T-cell (primary cell): ENCODE measurements at regions not wholly inside any gene's neighbourhood (a gene's known extent, or its start where the extent isn't known, plus 50 kb on each side); places are given as distances from the start of the nearest gene placed in this dataset.
"Not testable (repeated sequence)": the region's sequence is repeated elsewhere in the genome, so short reads cannot be mapped to it uniquely, and the experiment has no call there.

Source experiments
- ATAC-seq, 4 experiments: fragments of 200-7000 bp in 3 of 4; fragments of 150-1000 bp in 1 of 4; cut with Tn5 transposase; replicated peaks in 1 of 4; 1 replicate in 3 of 4; 2 replicates in 1 of 4; pipeline ENCODE4 v1.10.0; 2021; ENCODE audit warnings: moderate library complexity in 3 of 4, mild to moderate bottlenecking in 2 of 4, moderate number of reproducible peaks in 1 of 4
- CTCF ChIA-PET, 2 donors: fragments of 300-600 bp; sonication (Branson Sonifier 250); formaldehyde crosslinking; loops; one replicate each; lab custom pipeline; 2022; ENCODE audit warnings: antibody characterized with exemption in 2 of 2; lab: Charles Lee
- POLR2A ChIA-PET, 2 donors: fragments of 300-600 bp; sonication (Branson Sonifier 250); formaldehyde crosslinking; loops; one replicate each; lab custom pipeline; 2022; ENCODE audit warnings: antibody characterized with exemption in 2 of 2; lab: Charles Lee
- DNase-seq, 35 experiments: peaks; one replicate each; pipeline versions ENCODE4 v3.0.0 to v3.0.0-alpha.2; 2013 to 2023
- H3K27ac ChIP-seq: one replicate; pipeline ENCODE4 v1.5.1; 2013; ENCODE audit warnings: low read length
- H3K27me3 ChIP-seq, 2 experiments: replicated peaks in 1 of 2; 1 replicate in 1 of 2; 2 replicates in 1 of 2; pipeline versions ENCODE4 v1.6.1 to v1.7.0; 2013; ENCODE audit warnings: low read length in 1 of 2, mixed read lengths in 1 of 2; ENCODE audit not compliant: control insufficient read depth in 2 of 2, insufficient read depth in 2 of 2; ENCODE audit errors: extremely low read depth in 1 of 2
- H3K36me3 ChIP-seq, 2 donors: 1 replicate in 1 of 2; 2 replicates in 1 of 2; pipeline versions ENCODE4 v1.6.1 to v1.7.0; 2013; ENCODE audit warnings: low read length in 1 of 2; ENCODE audit not compliant: control insufficient read depth in 2 of 2, insufficient read depth in 1 of 2; ENCODE audit errors: extremely low read depth in 1 of 2
- H3K4me1 ChIP-seq, 2 experiments: 1 replicate in 1 of 2; 2 replicates in 1 of 2; pipeline versions ENCODE4 v1.6.1 to v1.7.0; 2013; ENCODE audit warnings: low read length in 2 of 2, mixed read lengths in 1 of 2; ENCODE audit not compliant: insufficient read depth in 2 of 2, control insufficient read depth in 1 of 2; ENCODE audit errors: extremely low read depth in 1 of 2
- H3K4me3 ChIP-seq, 2 donors: 1 replicate in 1 of 2; 2 replicates in 1 of 2; pipeline versions ENCODE4 v1.5.1 to v1.7.0; 2013; ENCODE audit warnings: mild to moderate bottlenecking in 2 of 2, low read length in 1 of 2, moderate library complexity in 1 of 2; ENCODE audit not compliant: control insufficient read depth in 1 of 2; ENCODE audit errors: extremely low read depth in 1 of 2
- H3K9me3 ChIP-seq: 2 replicates; pipeline ENCODE4 v1.7.0; 2013
- H3K27ac Mint-ChIP-seq, 2 donors: one replicate each; pipeline ENCODE4 v1.8.0; 2020 to 2021; ENCODE audit warnings: mild to moderate bottlenecking in 2 of 2, mixed read lengths in 2 of 2
- H3K27me3 Mint-ChIP-seq, 2 donors: one replicate each; pipeline ENCODE4 v1.8.0; 2021 to 2022; ENCODE audit warnings: mixed read lengths in 2 of 2
- H3K36me3 Mint-ChIP-seq: one replicate; pipeline ENCODE4 v1.8.0; 2021; ENCODE audit warnings: mixed read lengths
- H3K4me1 Mint-ChIP-seq, 3 donors: one replicate each; pipeline ENCODE4 v1.8.0; 2020 to 2022; ENCODE audit warnings: mixed read lengths in 3 of 3, mild to moderate bottlenecking in 1 of 3
- H3K4me3 Mint-ChIP-seq, 3 donors: one replicate each; pipeline ENCODE4 v1.8.0; 2020 to 2022; ENCODE audit warnings: mild to moderate bottlenecking in 3 of 3, mixed read lengths in 3 of 3, moderate library complexity in 3 of 3
- H3K9me3 Mint-ChIP-seq, 3 donors: one replicate each; pipeline ENCODE4 v1.8.0; 2020 to 2022; ENCODE audit warnings: mixed read lengths in 3 of 3
- WGBS: methylation state at CpG from one replicate; pipeline ENCODE4 v1.1.5; 2013; ENCODE audit warnings: missing lambda C conversion rate; ENCODE audit not compliant: insufficient coverage; 5-methylcytosine and 5-hydroxymethylcytosine counted together

DNA sequence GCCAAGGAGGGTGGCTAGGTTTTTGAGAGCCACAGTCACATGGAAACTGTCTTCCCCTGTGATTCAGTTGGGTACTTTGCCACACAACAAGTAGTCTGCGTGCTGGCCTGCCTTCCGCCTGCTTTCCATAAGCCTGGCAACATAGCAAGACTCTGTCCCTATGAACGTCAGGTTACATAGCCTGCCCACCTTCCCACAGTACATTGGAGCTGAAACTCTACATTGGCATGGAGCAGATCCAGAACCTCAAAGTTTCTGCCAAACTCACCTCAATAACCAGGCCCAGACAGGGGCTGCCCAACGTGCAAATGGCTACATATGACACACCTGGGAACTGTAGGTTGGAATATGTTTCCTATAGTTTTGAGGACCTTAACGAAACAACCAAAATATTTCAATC, 140.6 kb upstream of the PRICKLE2 start:
- DNase-seq (no peak), ATAC-seq (no peak)
- Histone ChIP-seq H3K36me3 (no peaks in the 10 kb centered on the region), H3K27me3 (peaks cover 2% of the 10 kb centered on the region in 2 experiments), H3K9me3 (no peaks in the 10 kb centered on the region), H3K4me1 (no peaks in the 10 kb centered on the region), H3K4me3 (no peak overlapping the region), H3K27ac (no peak overlapping the region)
- H3K27me3 Mint-ChIP-seq, result peaks cover 3 to 12% of the 10 kb centered on the region in 2 donors
- H3K27ac Mint-ChIP-seq, result no peak overlapping the region
- ChIA-PET CTCF (no interaction called here), POLR2A (no interaction called here)
- no peaks in the 10 kb centered on the region for H3K4me1 Mint-ChIP-seq
- H3K4me3 Mint-ChIP-seq, result no peak overlapping the region
- H3K9me3 Mint-ChIP-seq, result peaks cover 0 to 3% (median 0%) of the 10 kb centered on the region in 3 donors
- no peaks in the 10 kb centered on the region for H3K36me3 Mint-ChIP-seq
- WGBS, result 100% methylated on average over 3 of the region's 5 CpGs

DNA sequence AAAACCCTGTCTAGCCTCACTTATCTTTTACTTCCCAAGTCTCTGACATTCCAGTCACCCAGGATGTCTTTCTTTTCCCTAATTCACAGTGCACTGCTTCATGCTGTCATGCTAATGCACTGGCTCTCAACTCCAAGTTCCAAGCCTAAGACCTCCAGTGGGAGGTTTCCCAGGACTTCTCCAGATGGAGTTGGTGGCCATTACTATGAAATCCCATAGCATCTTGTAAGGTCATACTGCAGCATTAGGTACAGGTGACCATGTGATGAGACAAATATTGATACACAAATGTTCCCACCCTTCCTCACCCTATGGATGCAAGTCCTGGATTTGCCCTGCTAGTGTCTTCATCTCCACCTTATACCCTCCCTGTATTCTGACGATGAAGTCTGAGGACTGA, 138.6 kb upstream of the PRICKLE2 start:
- ChIA-PET POLR2A (no interaction called here), CTCF (interaction anchor here in 1 of 2 donors (0.6 kb wide), 1 partner anchor 89 kb away, joined by 3 read pairs; no protein-coding TSS in a partner anchor)
- no peaks in the 10 kb centered on the region for H3K9me3 Mint-ChIP-seq
- H3K36me3 Mint-ChIP-seq, result no peaks in the 10 kb centered on the region
- H3K4me3 Mint-ChIP-seq, result no peak overlapping the region
- H3K27ac Mint-ChIP-seq, result no peak overlapping the region
- ATAC-seq (no peak), DNase-seq (no peak)
- Histone ChIP-seq H3K27me3 (peaks cover 0 to 3% of the 10 kb centered on the region in 2 experiments), H3K9me3 (no peaks in the 10 kb centered on the region), H3K36me3 (no peaks in the 10 kb centered on the region), H3K4me3 (no peak overlapping the region), H3K4me1 (no peaks in the 10 kb centered on the region), H3K27ac (no peak overlapping the region)
- WGBS, result no CpG with 5 or more reads among the region's 1 CpG
- peaks cover 3 to 7% of the 10 kb centered on the region in 2 donors for H3K27me3 Mint-ChIP-seq
- H3K4me1 Mint-ChIP-seq, result no peaks in the 10 kb centered on the region

DNA sequence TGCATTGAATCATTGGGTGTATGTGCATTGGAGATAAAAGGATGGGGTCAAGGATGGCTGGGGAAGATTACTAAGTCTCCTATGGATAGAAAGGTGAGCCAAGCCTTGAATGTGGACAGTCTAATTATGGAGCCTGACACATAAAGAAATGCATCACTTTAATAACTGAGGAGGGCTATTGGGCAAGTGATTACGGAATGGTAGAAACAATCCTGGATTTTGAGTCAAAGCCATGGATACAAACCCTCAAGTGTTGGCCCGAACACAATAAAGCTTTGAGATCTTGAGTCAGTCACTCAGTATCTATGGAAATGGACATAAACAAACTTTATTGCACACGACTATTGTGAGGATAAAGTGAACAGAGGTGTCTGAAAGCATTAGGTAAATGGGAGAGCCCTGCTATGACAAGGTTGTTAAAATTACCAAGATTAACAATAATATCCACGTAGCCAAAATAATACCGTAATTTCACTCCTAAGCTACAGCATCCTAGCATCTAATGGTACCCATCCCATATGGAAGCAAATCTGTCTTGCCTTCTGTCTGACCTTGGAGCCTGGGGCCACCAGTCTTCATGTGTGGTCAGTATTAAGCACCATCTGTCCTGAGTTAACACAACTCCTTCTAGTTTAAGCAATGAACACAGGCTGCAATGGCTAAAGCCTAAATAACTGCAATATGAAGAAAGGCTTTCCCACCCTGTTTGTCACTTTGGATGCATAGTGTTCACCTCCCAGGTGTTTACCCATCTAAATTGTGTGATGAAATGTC, 136.9 kb upstream of the PRICKLE2 start:
- 100% methylated on average over 2 of the region's 5 CpGs for WGBS
- Histone ChIP-seq H3K27me3 (peaks cover 0 to 5% of the 10 kb centered on the region in 2 experiments), H3K9me3 (no peaks in the 10 kb centered on the region), H3K4me1 (no peaks in the 10 kb centered on the region), H3K36me3 (no peaks in the 10 kb centered on the region), H3K4me3 (no peak overlapping the region), H3K27ac (no peak overlapping the region)
- ChIA-PET POLR2A (no interaction called here), CTCF (no interaction called here)
- DNase-seq (no peak), ATAC-seq (no peak)
- Mint-ChIP-seq H3K36me3 (no peaks in the 10 kb centered on the region), H3K27me3 (peaks cover 2 to 6% of the 10 kb centered on the region in 2 donors), H3K4me1 (no peaks in the 10 kb centered on the region), H3K9me3 (no peaks in the 10 kb centered on the region), H3K4me3 (no peak overlapping the region), H3K27ac (no peak overlapping the region)

DNA sequence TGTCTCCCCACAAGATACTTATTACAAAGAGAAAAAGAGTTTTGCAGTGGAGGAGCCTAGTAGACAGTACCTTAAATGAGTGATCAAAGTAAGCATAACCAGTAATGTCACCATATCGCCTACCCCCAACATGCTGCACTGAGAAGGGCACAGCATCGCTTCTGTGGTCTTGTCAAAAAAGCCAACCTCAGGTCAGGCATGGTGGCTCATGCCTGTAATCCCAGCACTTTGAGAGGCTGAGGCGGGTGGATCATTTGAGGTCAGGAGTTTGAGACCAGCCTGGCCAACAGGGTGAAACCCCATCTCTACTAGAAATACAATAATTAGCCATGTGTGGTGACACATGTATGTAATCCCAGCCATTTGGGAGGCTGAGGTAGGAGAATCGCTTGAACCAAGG, 135.8 kb upstream of the PRICKLE2 start:
- POLR2A ChIA-PET, H3K27ac Mint-ChIP-seq, H3K27me3 Mint-ChIP-seq, H3K27me3 ChIP-seq, H3K36me3 ChIP-seq, H3K4me3 ChIP-seq, H3K4me3 Mint-ChIP-seq, ATAC-seq, H3K4me1 Mint-ChIP-seq, H3K9me3 ChIP-seq, DNase-seq, H3K4me1 ChIP-seq, H3K27ac ChIP-seq, H3K9me3 Mint-ChIP-seq, CTCF ChIA-PET, H3K36me3 Mint-ChIP-seq: not testable (repeated sequence)
- WGBS, result 60% methylated on average over 1 of the region's 4 CpGs

DNA sequence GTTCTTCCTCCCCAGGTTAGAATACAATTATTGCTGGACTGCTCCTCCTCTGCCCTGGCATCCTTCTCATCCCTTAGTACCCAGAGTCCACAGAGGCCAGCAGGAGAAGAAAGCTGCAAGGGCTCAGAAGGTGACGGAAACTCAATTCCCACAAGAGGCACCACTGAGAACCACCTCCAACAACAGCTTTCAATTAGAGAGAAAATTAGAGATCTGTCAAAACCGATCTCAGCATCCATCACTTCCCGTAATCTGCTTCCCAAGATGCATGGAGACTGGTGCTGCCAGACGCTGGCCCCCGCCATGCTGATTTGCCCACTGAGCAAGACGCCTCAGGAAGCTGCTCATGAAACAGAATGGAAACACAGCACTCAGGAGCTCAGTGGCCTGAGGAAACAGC, 135.0 kb upstream of the PRICKLE2 start:
- peaks cover 0 to 4% of the 10 kb centered on the region in 2 donors for H3K27me3 Mint-ChIP-seq
- H3K4me3 ChIP-seq, result no peak overlapping the region
- no peak overlapping the region for H3K4me3 Mint-ChIP-seq
- peaks cover 0 to 3% of the 10 kb centered on the region in 2 experiments for H3K4me1 ChIP-seq
- 88% methylated on average over 5 of the region's 6 CpGs for WGBS
- ChIA-PET CTCF (no interaction called here), POLR2A (no interaction called here)
- H3K27ac ChIP-seq, result no peak overlapping the region
- ATAC-seq, result no peak
- no peaks in the 10 kb centered on the region for H3K9me3 ChIP-seq
- no peak overlapping the region for H3K27ac Mint-ChIP-seq
- no peak for DNase-seq
- no peaks in the 10 kb centered on the region for H3K36me3 Mint-ChIP-seq
- peaks cover 5 to 9% (median 8%) of the 10 kb centered on the region in 3 donors for H3K4me1 Mint-ChIP-seq
- no peaks in the 10 kb centered on the region for H3K36me3 ChIP-seq
- H3K27me3 ChIP-seq, result peaks cover 0 to 5% of the 10 kb centered on the region in 2 experiments
- no peaks in the 10 kb centered on the region for H3K9me3 Mint-ChIP-seq

DNA sequence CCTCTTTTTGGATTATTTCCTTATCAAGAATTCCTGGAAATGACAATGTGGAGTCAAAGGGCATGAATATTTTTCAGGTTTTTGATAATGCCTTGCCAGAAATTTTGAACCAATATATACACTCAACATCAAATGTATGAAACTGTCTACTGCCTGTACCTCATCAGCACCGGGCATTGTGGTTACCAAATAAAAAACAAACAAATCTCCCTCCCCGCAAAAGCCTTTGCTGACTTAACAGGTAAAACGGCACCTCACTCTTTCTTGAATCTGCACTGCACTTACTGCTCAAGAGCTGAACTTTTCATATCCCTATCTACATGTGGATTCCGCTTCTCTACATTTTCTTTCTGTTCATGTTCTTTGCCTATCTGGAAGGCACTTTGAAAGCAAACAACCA, 134.5 kb upstream of the PRICKLE2 start:
- H3K4me1 ChIP-seq, result peaks cover 0 to 3% of the 10 kb centered on the region in 2 experiments
- ChIA-PET POLR2A (no interaction called here), CTCF (no interaction called here)
- H3K9me3 ChIP-seq, result no peaks in the 10 kb centered on the region
- Mint-ChIP-seq H3K27ac (no peak overlapping the region), H3K4me3 (no peak overlapping the region), H3K36me3 (no peaks in the 10 kb centered on the region), H3K4me1 (peaks cover 10 to 15% (median 13%) of the 10 kb centered on the region in 3 donors), H3K27me3 (peaks cover 0 to 4% of the 10 kb centered on the region in 2 donors), H3K9me3 (no peaks in the 10 kb centered on the region)
- no peak for DNase-seq
- ATAC-seq, result no peak
- H3K27me3 ChIP-seq, result peaks cover 0 to 5% of the 10 kb centered on the region in 2 experiments
- 93% methylated on average over 2 of the region's 4 CpGs for WGBS
- H3K36me3 ChIP-seq, result no peaks in the 10 kb centered on the region
- H3K27ac ChIP-seq, result no peak overlapping the region
- H3K4me3 ChIP-seq, result no peak overlapping the region
